H1 (cell line): ENCODE measurements at regions not wholly inside any gene's neighbourhood (a gene's known extent, or its start where the extent isn't known, plus 50 kb on each side); places are given as distances from the start of the nearest gene placed in this dataset.

ENCODE experiments used
- CTCF ChIA-PET: fragments of 300-600 bp; sonication (Branson Sonifier 250); formaldehyde crosslinking; loops from one replicate; lab custom pipeline; 2021; ENCODE audit not compliant: partially characterized antibody; lab: Charles Lee
- POLR2A ChIA-PET: fragments of 300-600 bp; sonication (Branson Sonifier 250); formaldehyde crosslinking; loops from one replicate; lab custom pipeline; 2021; ENCODE audit warnings: inconsistent platforms; ENCODE audit not compliant: partially characterized antibody; lab: Charles Lee
- DNase-seq, 2 experiments: peaks; one replicate each; pipeline versions ENCODE4 v3.0.0 to v3.0.0-alpha.2; 2010 to 2022; ENCODE audit warnings: low spot score in 2 of 2, low read depth in 1 of 2, mixed read lengths in 1 of 2
- FAIRE-seq: peaks from 2 replicates; lab custom pipeline; 2011; peaks lifted over from hg19 to GRCh38; lab: Jason Lieb, UNC
- H2AFZ ChIP-seq: 2 replicates; pipeline ENCODE4 v1.8.1; 2012; ENCODE audit warnings: low read length, inconsistent platforms
- H2AK5ac ChIP-seq: 2 replicates; pipeline ENCODE4 v1.6.1; 2013; ENCODE audit warnings: low read depth, low read length
- H2BK120ac ChIP-seq: replicated peaks from 2 replicates; pipeline ENCODE3; 2013; ENCODE audit warnings: low read depth, low read length, inconsistent platforms
- H2BK12ac ChIP-seq: 2 replicates; pipeline ENCODE4 v1.6.1; 2013; ENCODE audit warnings: low read depth, low read length
- H2BK15ac ChIP-seq: 2 replicates; pipeline ENCODE4 v1.6.1; 2013; ENCODE audit warnings: low read length
- H2BK20ac ChIP-seq: 2 replicates; pipeline ENCODE4 v1.6.1; 2013; ENCODE audit warnings: low read length
- H2BK5ac ChIP-seq: 2 replicates; pipeline ENCODE4 v1.6.1; 2013; ENCODE audit warnings: low read depth, low read length
- H3K14ac ChIP-seq: 2 replicates; pipeline ENCODE4 v1.6.1; 2013; ENCODE audit warnings: inconsistent platforms; ENCODE audit not compliant: insufficient read length
- H3K18ac ChIP-seq: 2 replicates; pipeline ENCODE4 v1.6.1; 2013; ENCODE audit warnings: low read length; ENCODE audit errors: extremely low read depth
- H3K23ac ChIP-seq: 2 replicates; pipeline ENCODE4 v1.6.1; 2013; ENCODE audit warnings: inconsistent platforms; ENCODE audit not compliant: insufficient read length
- H3K23me2 ChIP-seq: 2 replicates; pipeline ENCODE4 v1.6.1; 2013; ENCODE audit warnings: low read depth, low read length
- H3K27ac ChIP-seq: 2 replicates; pipeline ENCODE4 v1.6.1; 2011; ENCODE audit warnings: low read depth, low read length, inconsistent platforms
- H3K27me3 ChIP-seq, 4 experiments: replicated peaks in 1 of 4; 1 replicate in 1 of 4; 2 replicates in 3 of 4; pipeline versions ENCODE4 v1.6.1 to v1.8.1; 2011 to 2013; ENCODE audit warnings: low read length in 3 of 4, mild to moderate bottlenecking in 3 of 4, inconsistent platforms in 2 of 4, mixed read lengths in 2 of 4, moderate library complexity in 1 of 4; ENCODE audit not compliant: control insufficient read depth in 3 of 4, insufficient read depth in 3 of 4; ENCODE audit errors: extremely low read depth in 1 of 4
- H3K36me3 ChIP-seq, 4 experiments: 2 replicates each; pipeline versions ENCODE4 v1.6.1 to v1.8.1; 2011 to 2013; ENCODE audit warnings: mild to moderate bottlenecking in 4 of 4, low read length in 3 of 4, moderate library complexity in 2 of 4, control low read depth in 1 of 4, inconsistent platforms in 1 of 4; ENCODE audit not compliant: insufficient read depth in 4 of 4, control insufficient read depth in 2 of 4
- H3K4ac ChIP-seq: replicated peaks from 2 replicates; pipeline ENCODE3; 2013; ENCODE audit warnings: low read length, low read depth, mixed read lengths, inconsistent platforms; ENCODE audit not compliant: insufficient read length
- H3K4me1 ChIP-seq, 4 experiments: replicated peaks in 1 of 4; 1 replicate in 1 of 4; 2 replicates in 3 of 4; pipeline versions ENCODE4 v1.6.1 to v1.8.1; 2011 to 2013; ENCODE audit warnings: low read length in 3 of 4, inconsistent platforms in 2 of 4, mixed read lengths in 1 of 4; ENCODE audit not compliant: insufficient read depth in 4 of 4, control insufficient read depth in 3 of 4
- H3K4me2 ChIP-seq, 2 experiments: 2 replicates each; pipeline versions ENCODE4 v1.6.1 to v1.8.1; 2011 to 2013; ENCODE audit warnings: low read depth in 2 of 2, low read length in 2 of 2, control low read depth in 1 of 2, inconsistent platforms in 1 of 2, mild to moderate bottlenecking in 1 of 2; ENCODE audit not compliant: insufficient read depth in 1 of 2
- H3K4me3 ChIP-seq, 4 experiments: fragments of 200-600, 300-600 bp in 1 of 4; sonication (generic), shearing (Covaris generic), sonication (Bioruptor Twin) in 1 of 4; 2 replicates each; pipeline versions ENCODE4 v1.5.1 to v1.8.1; 2011 to 2016; ENCODE audit warnings: low read length in 4 of 4, low read depth in 3 of 4, control low read depth in 2 of 4, inconsistent platforms in 2 of 4, mild to moderate bottlenecking in 2 of 4, mixed read lengths in 1 of 4, moderate library complexity in 1 of 4; ENCODE audit not compliant: insufficient read depth in 2 of 4; ENCODE audit errors: extremely low read depth in 1 of 4
- H3K56ac ChIP-seq: replicated peaks from 2 replicates; pipeline ENCODE3; 2013; ENCODE audit warnings: low read depth, mild to moderate bottlenecking, mixed read lengths, low read length, inconsistent platforms; ENCODE audit not compliant: insufficient read length
- H3K79me1 ChIP-seq: 2 replicates; pipeline ENCODE4 v1.6.1; 2013; ENCODE audit warnings: low read depth, low read length, control low read depth
- H3K79me2 ChIP-seq, 2 experiments: 2 replicates each; pipeline versions ENCODE4 v1.6.1 to v1.8.1; 2012 to 2013; ENCODE audit warnings: low read length in 2 of 2, mild to moderate bottlenecking in 2 of 2, inconsistent platforms in 1 of 2; ENCODE audit not compliant: insufficient read depth in 2 of 2, control insufficient read depth in 1 of 2
- H3K9ac ChIP-seq, 4 experiments: replicated peaks in 1 of 4; 1 replicate in 1 of 4; 2 replicates in 3 of 4; pipeline versions ENCODE4 v1.6.1 to v1.8.1; 2011 to 2013; ENCODE audit warnings: low read depth in 3 of 4, low read length in 3 of 4, control low read depth in 2 of 4, mild to moderate bottlenecking in 2 of 4, moderate library complexity in 2 of 4, inconsistent platforms in 1 of 4; ENCODE audit errors: extremely low read depth in 1 of 4
- H3K9me3 ChIP-seq, 2 experiments: 2 replicates each; pipeline versions ENCODE4 v1.6.1 to v1.8.1; 2012 to 2013; ENCODE audit warnings: mild to moderate bottlenecking in 2 of 2, moderate library complexity in 2 of 2, control low read depth in 1 of 2, inconsistent platforms in 1 of 2, low read depth in 1 of 2, low read length in 1 of 2, mixed read lengths in 1 of 2; ENCODE audit not compliant: insufficient read depth in 2 of 2
- H4K20me1 ChIP-seq, 2 experiments: replicated peaks in 1 of 2; 2 replicates each; pipeline versions ENCODE3 to v1.8.1; 2011 to 2013; ENCODE audit warnings: inconsistent platforms in 2 of 2, low read length in 2 of 2, mild to moderate bottlenecking in 1 of 2; ENCODE audit not compliant: insufficient read depth in 2 of 2, control insufficient read depth in 1 of 2
- H4K5ac ChIP-seq: 2 replicates; pipeline ENCODE4 v1.6.1; 2013; ENCODE audit warnings: low read length, low read depth, mixed read lengths, inconsistent platforms; ENCODE audit not compliant: insufficient read length
- H4K8ac ChIP-seq: 2 replicates; pipeline ENCODE4 v1.8.0; 2013; ENCODE audit warnings: mild to moderate bottlenecking, moderate library complexity, low read length, inconsistent platforms; ENCODE audit not compliant: insufficient read depth; ENCODE audit errors: extremely low read depth
- H4K91ac ChIP-seq: replicated peaks from 2 replicates; pipeline ENCODE3; 2013; ENCODE audit warnings: low read length, mixed read lengths, inconsistent platforms; ENCODE audit not compliant: insufficient read length
- BACH1 ChIP-seq: IDR thresholded peaks from 2 replicates; pipeline ENCODE4 v1.6.1; 2012; ENCODE audit warnings: low read length, improper control_type of control experiment
- BRCA1 ChIP-seq: IDR thresholded peaks from 2 replicates; pipeline ENCODE4 v1.6.1; 2012; ENCODE audit warnings: low read depth, low read length, improper control_type of control experiment
- CREB1 ChIP-seq: IDR thresholded peaks from 2 replicates; pipeline ENCODE4 v1.6.1; 2012; ENCODE audit warnings: inconsistent platforms
- FOSL1 ChIP-seq: IDR thresholded peaks from 2 replicates; pipeline ENCODE4 v1.6.1; 2011; ENCODE audit warnings: mild to moderate bottlenecking, low read depth, low read length, moderate library complexity; ENCODE audit not compliant: insufficient read depth
- GTF2F1 ChIP-seq: IDR thresholded peaks from 2 replicates; pipeline ENCODE4 v1.6.1; 2012; ENCODE audit warnings: low read depth, low read length, improper control_type of control experiment, borderline replicate concordance
- JUND ChIP-seq: IDR thresholded peaks from 2 replicates; pipeline ENCODE4 v1.6.1; 2011; ENCODE audit warnings: mild to moderate bottlenecking, improper control_type of control experiment, low read length
- NANOG ChIP-seq: IDR thresholded peaks from 2 replicates; pipeline ENCODE4 v1.6.1; 2011; ENCODE audit warnings: low read length, low read depth, mild to moderate bottlenecking, inconsistent platforms; ENCODE audit not compliant: insufficient read depth, poor library complexity, severe bottlenecking
- RXRA ChIP-seq: IDR thresholded peaks from 2 replicates; pipeline ENCODE4 v1.6.1; 2011; ENCODE audit warnings: low read depth, mild to moderate bottlenecking, low read length, moderate library complexity; ENCODE audit not compliant: insufficient read depth
- SIX5 ChIP-seq: IDR thresholded peaks from 2 replicates; pipeline ENCODE4 v1.6.1; 2011; ENCODE audit warnings: mild to moderate bottlenecking, low read depth, low read length
- SP1 ChIP-seq: IDR thresholded peaks from 2 replicates; pipeline ENCODE4 v1.6.1; 2011; ENCODE audit warnings: low read depth, low read length
- TAF7 ChIP-seq: optimal IDR thresholded peaks from 2 replicates; pipeline ENCODE3; 2011; ENCODE audit warnings: low read depth, mild to moderate bottlenecking, inconsistent platforms, low read length, moderate library complexity, borderline replicate concordance
- YY1 ChIP-seq: IDR thresholded peaks from 2 replicates; pipeline ENCODE4 v1.6.1; 2011; ENCODE audit warnings: low read depth, mild to moderate bottlenecking, low read length
- ZNF274 ChIP-seq: IDR thresholded peaks from 2 replicates; pipeline ENCODE4 v1.7.0; 2012; ENCODE audit warnings: low read length, borderline replicate concordance; ENCODE audit errors: extremely low read depth
- WGBS, 2 experiments: shearing (Covaris generic) in 1 of 2; methylation state at CpG; one replicate each; pipeline versions ENCODE4 v1.1.6 to v1.1.7; 2013 to 2015; ENCODE audit warnings: low lambda C conversion rate in 2 of 2, mixed read lengths in 2 of 2, inconsistent platforms in 1 of 2, low coverage in 1 of 2, missing lambda C conversion rate in 1 of 2; ENCODE audit not compliant: insufficient replicate concordance in 2 of 2, insufficient coverage in 1 of 2, insufficient read length in 1 of 2; ENCODE audit errors: extremely low coverage in 1 of 2, missing lambda C conversion rate in 1 of 2; 5-methylcytosine and 5-hydroxymethylcytosine counted together
- TF ChIP-seq, protein P1 (sequence below), 3 experiments: IDR thresholded peaks; 1 replicate in 2 of 3; 2 replicates in 1 of 3; pipeline versions ENCODE4 v1.5.1 to v1.6.1; 2011; ENCODE audit warnings: low read length in 3 of 3, mild to moderate bottlenecking in 3 of 3, inconsistent platforms in 2 of 3, low read depth in 1 of 3, moderate library complexity in 1 of 3; ENCODE audit not compliant: insufficient read depth in 1 of 3; ENCODE audit errors: control extremely low read depth in 1 of 3

DNA sequence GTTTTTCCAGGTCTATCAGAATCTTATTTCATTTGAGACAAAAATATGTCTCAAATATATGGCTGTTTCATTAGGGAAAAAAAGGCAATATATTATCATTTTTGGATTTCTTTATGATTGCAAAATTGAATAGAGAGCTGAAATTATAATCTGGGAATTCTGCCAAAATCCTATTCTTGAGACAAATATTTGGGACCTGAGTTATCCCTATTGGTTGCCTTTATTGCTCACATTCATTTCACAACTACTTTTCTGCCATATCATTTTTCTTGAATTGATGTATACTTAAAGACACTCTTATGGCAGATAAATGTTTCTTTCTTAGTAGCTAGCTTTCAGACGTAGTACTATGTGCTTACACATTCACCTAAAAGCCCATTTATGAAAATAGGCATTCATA is 241.6 kb upstream of the NOVA1 start:
- Histone ChIP-seq H3K27ac (no peak overlapping the region), H2BK120ac (no peak overlapping the region), H3K56ac (no peak overlapping the region), H3K18ac (no peak overlapping the region), H2AFZ (no peak overlapping the region), H3K27me3 (no peaks in the 10 kb centered on the region), H3K9me3 (no peaks in the 10 kb centered on the region), H2BK20ac (no peak overlapping the region), H2BK5ac (no peak overlapping the region), H3K79me1 (no peaks in the 10 kb centered on the region), H3K79me2 (no peaks in the 10 kb centered on the region), H2BK15ac (no peak overlapping the region), H2AK5ac (no peak overlapping the region), H3K4ac (no peak overlapping the region), H4K5ac (no peak overlapping the region), H3K9ac (no peak overlapping the region), H4K20me1 (no peaks in the 10 kb centered on the region), H4K8ac (no peak overlapping the region), H3K23me2 (no peaks in the 10 kb centered on the region), H3K36me3 (no peaks in the 10 kb centered on the region), H3K23ac (no peak overlapping the region), H3K4me1 (no peaks in the 10 kb centered on the region), H3K4me2 (no peak overlapping the region), H3K4me3 (no peak overlapping the region), H4K91ac (no peak overlapping the region), H2BK12ac (no peak overlapping the region), H3K14ac (no peak overlapping the region)
- 95% methylated on average over 1 of the region's 1 CpG; no CpG with 5 or more reads in 1 of the 2 experiments for WGBS, 2 experiments
- CTCF ChIA-PET = no interaction called here
- POLR2A ChIA-PET = no interaction called here
- DNase-seq (no peak), FAIRE-seq (no peak)
- TF ChIP-seq GTF2F1 (no peak), TAF7 (no peak), SP1 (no peak), ZNF274 (no peak), BRCA1 (no peak), RXRA (no peak), CREB1 (no peak), SIX5 (no peak), YY1 (no peak), JUND (no peak), BACH1 (no peak), NANOG (no peak), FOSL1 (no peak)
- TF ChIP-seq, protein P1, sequence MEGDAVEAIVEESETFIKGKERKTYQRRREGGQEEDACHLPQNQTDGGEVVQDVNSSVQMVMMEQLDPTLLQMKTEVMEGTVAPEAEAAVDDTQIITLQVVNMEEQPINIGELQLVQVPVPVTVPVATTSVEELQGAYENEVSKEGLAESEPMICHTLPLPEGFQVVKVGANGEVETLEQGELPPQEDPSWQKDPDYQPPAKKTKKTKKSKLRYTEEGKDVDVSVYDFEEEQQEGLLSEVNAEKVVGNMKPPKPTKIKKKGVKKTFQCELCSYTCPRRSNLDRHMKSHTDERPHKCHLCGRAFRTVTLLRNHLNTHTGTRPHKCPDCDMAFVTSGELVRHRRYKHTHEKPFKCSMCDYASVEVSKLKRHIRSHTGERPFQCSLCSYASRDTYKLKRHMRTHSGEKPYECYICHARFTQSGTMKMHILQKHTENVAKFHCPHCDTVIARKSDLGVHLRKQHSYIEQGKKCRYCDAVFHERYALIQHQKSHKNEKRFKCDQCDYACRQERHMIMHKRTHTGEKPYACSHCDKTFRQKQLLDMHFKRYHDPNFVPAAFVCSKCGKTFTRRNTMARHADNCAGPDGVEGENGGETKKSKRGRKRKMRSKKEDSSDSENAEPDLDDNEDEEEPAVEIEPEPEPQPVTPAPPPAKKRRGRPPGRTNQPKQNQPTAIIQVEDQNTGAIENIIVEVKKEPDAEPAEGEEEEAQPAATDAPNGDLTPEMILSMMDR (IDR thresholded peaks at IDR 0.05; ENCODE audit: control extremely low read depth in 1 of 3, insufficient read depth in 1 of 3, low read depth in 1 of 3, low read length in 3 of 3) = no peak
